Loucy (cell line): ENCODE measurements at regions not wholly inside any gene's neighbourhood (a gene's known extent, or its start where the extent isn't known, plus 50 kb on each side); places are given as distances from the start of the nearest gene placed in this dataset.

Experiments used
- H2AFZ ChIP-seq: fragments of 200-600 bp; sonication (generic); 2 replicates; pipeline ENCODE4 v1.6.0; 2016; ENCODE audit warnings: antibody characterized with exemption, mild to moderate bottlenecking, low read length, moderate library complexity
- H3F3A ChIP-seq: fragments of 200-600 bp; 2 replicates; pipeline ENCODE4 v1.6.0; 2016; ENCODE audit warnings: antibody characterized with exemption, low read depth, mild to moderate bottlenecking
- H3K27me3 ChIP-seq: fragments of 200-600 bp; sonication (generic); 2 replicates; pipeline ENCODE4 v1.6.1; 2014; ENCODE audit warnings: low read length, mild to moderate bottlenecking; ENCODE audit not compliant: insufficient read depth, poor library complexity, severe bottlenecking
- H3K36me3 ChIP-seq: fragments of 200-600 bp; sonication (generic); 2 replicates; pipeline ENCODE4 v1.6.1; 2016; ENCODE audit warnings: low read length; ENCODE audit not compliant: insufficient read depth
- H3K4me1 ChIP-seq: fragments of 200-600 bp; sonication (generic); 2 replicates; pipeline ENCODE4 v1.5.1; 2014; ENCODE audit warnings: low read length, mild to moderate bottlenecking; ENCODE audit not compliant: insufficient read depth, poor library complexity, severe bottlenecking
- H3K4me2 ChIP-seq: fragments of 200-600 bp; sonication (generic); 2 replicates; pipeline ENCODE4 v1.6.0; 2014; ENCODE audit warnings: antibody characterized with exemption, low read length, low read depth, mild to moderate bottlenecking; ENCODE audit not compliant: poor library complexity, severe bottlenecking
- H3K4me3 ChIP-seq: fragments of 200-600 bp; sonication (generic); 2 replicates; pipeline ENCODE4 v1.5.1; 2014; ENCODE audit warnings: low read length, mild to moderate bottlenecking, mixed read lengths; ENCODE audit not compliant: poor library complexity, severe bottlenecking
- H3K79me2 ChIP-seq: fragments of 200-600 bp; sonication (generic); 2 replicates; pipeline ENCODE4 v1.6.1; 2014; ENCODE audit warnings: low read length; ENCODE audit not compliant: insufficient read depth
- H3K9ac ChIP-seq: fragments of 200-600 bp; sonication (generic); 2 replicates; pipeline ENCODE4 v1.6.0; 2014; ENCODE audit warnings: mild to moderate bottlenecking, low read depth, low read length, moderate library complexity; ENCODE audit not compliant: poor library complexity, severe bottlenecking
- H3K9me2 ChIP-seq: fragments of 200-600 bp; sonication (generic); replicated peaks from 2 replicates; pipeline ENCODE4 v1.6.1; 2016; ENCODE audit warnings: low read depth, low read length, mixed read lengths
- H3K9me3 ChIP-seq: fragments of 200-600 bp; sonication (generic); 2 replicates; pipeline ENCODE4 v1.6.1; 2014; ENCODE audit warnings: mild to moderate bottlenecking, antibody characterized with exemption, low read length, low read depth; ENCODE audit not compliant: insufficient read depth
- H4K20me1 ChIP-seq: fragments of 200-600 bp; sonication (generic); 2 replicates; pipeline ENCODE4 v1.6.0; 2014; ENCODE audit warnings: antibody characterized with exemption, low read length, mild to moderate bottlenecking; ENCODE audit not compliant: insufficient read depth, poor library complexity, severe bottlenecking
- EZH2phosphoT487 ChIP-seq: fragments of 200-600 bp; IDR thresholded peaks from 2 replicates; pipeline ENCODE4 v1.6.1; 2018; ENCODE audit warnings: antibody characterized with exemption, mild to moderate bottlenecking, moderate library complexity, borderline replicate concordance
- TF ChIP-seq, protein P1 (sequence below): fragments of 200-600 bp; sonication (generic); conservative IDR thresholded peaks from 2 replicates; pipeline ENCODE4 v1.5.1; 2014; ENCODE audit warnings: mild to moderate bottlenecking, antibody characterized with exemption, low read length

DNA sequence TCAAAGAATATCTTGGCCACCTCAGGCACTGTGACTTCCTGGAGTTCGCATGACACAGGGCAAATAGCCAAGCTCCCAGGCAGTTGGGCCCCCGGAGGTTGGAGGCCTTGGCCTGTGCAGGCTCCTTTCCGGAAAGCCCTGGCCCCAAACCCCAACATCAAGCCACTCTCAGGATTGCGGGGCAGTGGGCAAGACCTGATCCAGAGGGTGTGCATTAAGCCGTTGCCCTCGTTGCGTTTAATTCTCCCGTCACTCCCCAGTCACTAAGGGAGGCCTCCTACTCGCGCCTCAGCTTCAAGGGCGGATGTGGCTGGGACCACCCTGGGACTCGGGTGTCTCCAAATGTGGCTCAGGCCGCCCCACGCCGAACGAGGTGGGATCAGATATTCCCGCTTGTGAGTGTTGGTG is 60.1 kb downstream of the TMEM174 start:
- H3K9ac ChIP-seq: no peak overlapping the region

DNA sequence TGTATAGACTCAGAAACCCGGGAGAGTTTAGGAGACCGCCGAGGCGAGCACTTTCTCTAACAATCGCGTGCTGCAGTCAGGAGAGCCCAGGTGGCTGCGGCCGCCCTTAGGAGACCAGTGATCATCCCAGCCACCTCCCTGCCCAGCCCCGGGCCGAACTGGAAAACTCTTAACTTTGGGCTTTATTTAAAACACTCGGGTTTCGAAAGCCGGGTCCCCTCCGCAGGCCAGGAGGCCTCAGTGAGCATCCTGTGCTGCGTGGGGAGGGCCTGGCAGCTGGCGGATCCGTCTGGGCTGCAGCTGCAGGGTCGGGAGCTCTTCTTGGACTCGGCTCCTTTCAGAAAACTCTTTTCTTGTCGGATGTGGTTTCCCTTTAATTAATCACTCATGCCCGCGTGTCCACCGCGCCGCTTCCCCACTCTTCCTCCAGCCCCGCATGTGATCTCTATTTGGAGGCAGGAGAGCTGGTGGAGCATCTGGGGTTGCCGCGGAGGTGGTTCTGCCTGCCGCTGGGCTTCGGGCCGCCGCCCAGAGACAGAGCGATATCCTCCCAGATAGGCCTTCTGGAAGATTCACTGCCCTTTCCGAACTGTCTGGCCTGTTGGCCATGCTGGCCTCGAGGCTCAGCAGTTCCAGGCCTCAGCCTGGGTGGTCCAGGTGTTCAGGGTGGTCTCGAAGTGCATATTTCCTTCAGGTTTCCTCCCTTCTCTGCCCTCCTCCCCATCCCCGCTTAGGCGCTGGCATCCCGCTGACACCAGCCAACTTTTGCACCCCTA is 59.5 kb downstream of the TMEM174 start:
- Histone ChIP-seq H3K36me3 (no peaks in the 10 kb centered on the region), H3F3A (no peaks in the 10 kb centered on the region), H3K4me3 (no peak overlapping the region), H3K9me2 (no peaks in the 10 kb centered on the region), H3K4me1 (no peaks in the 10 kb centered on the region), H3K9me3 (no peaks in the 10 kb centered on the region), H3K4me2 (no peak overlapping the region), H3K27me3 (no peaks in the 10 kb centered on the region), H3K79me2 (no peaks in the 10 kb centered on the region), H3K9ac (no peak overlapping the region), H4K20me1 (no peaks in the 10 kb centered on the region), H2AFZ (no peak overlapping the region)
- TF ChIP-seq EZH2phosphoT487: no peak
- TF ChIP-seq, protein P1, sequence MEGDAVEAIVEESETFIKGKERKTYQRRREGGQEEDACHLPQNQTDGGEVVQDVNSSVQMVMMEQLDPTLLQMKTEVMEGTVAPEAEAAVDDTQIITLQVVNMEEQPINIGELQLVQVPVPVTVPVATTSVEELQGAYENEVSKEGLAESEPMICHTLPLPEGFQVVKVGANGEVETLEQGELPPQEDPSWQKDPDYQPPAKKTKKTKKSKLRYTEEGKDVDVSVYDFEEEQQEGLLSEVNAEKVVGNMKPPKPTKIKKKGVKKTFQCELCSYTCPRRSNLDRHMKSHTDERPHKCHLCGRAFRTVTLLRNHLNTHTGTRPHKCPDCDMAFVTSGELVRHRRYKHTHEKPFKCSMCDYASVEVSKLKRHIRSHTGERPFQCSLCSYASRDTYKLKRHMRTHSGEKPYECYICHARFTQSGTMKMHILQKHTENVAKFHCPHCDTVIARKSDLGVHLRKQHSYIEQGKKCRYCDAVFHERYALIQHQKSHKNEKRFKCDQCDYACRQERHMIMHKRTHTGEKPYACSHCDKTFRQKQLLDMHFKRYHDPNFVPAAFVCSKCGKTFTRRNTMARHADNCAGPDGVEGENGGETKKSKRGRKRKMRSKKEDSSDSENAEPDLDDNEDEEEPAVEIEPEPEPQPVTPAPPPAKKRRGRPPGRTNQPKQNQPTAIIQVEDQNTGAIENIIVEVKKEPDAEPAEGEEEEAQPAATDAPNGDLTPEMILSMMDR: no peak

More for the DNA sequence above, 60.1 kb downstream of the TMEM174 start:
- Histone ChIP-seq H2AFZ (no peak overlapping the region), H4K20me1 (no peaks in the 10 kb centered on the region), H3K27me3 (no peaks in the 10 kb centered on the region), H3K79me2 (no peaks in the 10 kb centered on the region), H3F3A (no peaks in the 10 kb centered on the region), H3K4me1 (no peaks in the 10 kb centered on the region), H3K9me2 (no peaks in the 10 kb centered on the region), H3K9me3 (no peaks in the 10 kb centered on the region), H3K36me3 (no peaks in the 10 kb centered on the region), H3K4me3 (no peak overlapping the region), H3K4me2 (no peak overlapping the region)
- TF ChIP-seq, protein P1: no peak
- no peak for TF ChIP-seq EZH2phosphoT487

DNA sequence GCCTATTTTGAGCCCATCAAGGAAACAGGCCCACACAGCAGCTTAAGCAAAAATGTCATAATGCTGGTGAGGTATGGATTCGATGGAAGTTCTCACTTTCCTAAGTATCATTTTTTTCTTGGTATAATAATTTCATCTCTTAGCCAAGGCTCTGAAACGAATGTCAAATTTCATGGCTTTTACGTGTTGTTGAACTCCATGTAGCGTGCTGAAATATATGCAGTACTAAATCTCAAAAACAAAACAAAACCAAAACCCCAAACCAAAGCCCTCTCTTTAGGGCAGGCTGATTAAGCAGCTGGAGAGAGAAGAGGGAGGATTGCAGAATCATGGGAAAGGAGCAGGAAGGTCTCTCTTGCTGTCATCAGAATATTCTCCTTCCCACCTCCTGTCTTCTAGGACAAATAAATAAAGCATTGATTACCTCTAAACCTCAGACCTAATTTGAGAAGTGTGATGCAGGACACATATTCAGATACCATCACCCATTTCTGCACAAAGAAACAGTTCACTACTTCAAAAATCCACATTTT is 58.3 kb downstream of the TMEM174 start:
- H4K20me1 ChIP-seq: no peaks in the 10 kb centered on the region
- TF ChIP-seq, protein P1: no peak
- no peak for TF ChIP-seq EZH2phosphoT487

More for the DNA sequence above, 58.3 kb downstream of the TMEM174 start:
- no peak overlapping the region for H3K4me3 ChIP-seq
- no peaks in the 10 kb centered on the region for H3K9me3 ChIP-seq
- no peak overlapping the region for H3K9ac ChIP-seq
- H3K79me2 ChIP-seq: no peaks in the 10 kb centered on the region
- H3K27me3 ChIP-seq: no peaks in the 10 kb centered on the region
- H2AFZ ChIP-seq: no peak overlapping the region
- H3K36me3 ChIP-seq: no peaks in the 10 kb centered on the region
- no peaks in the 10 kb centered on the region for H3K9me2 ChIP-seq
- H3K4me1 ChIP-seq: no peaks in the 10 kb centered on the region
- H3K4me2 ChIP-seq: no peak overlapping the region
- H3F3A ChIP-seq: no peaks in the 10 kb centered on the region
